GM12864 (cell line): ENCODE measurements at regions not wholly inside any gene's neighbourhood (a gene's known extent, or its start where the extent isn't known, plus 50 kb on each side); places are given as distances from the start of the nearest gene placed in this dataset.

Source experiments
- DNase-seq: peaks from one replicate; pipeline ENCODE4 v3.0.0-alpha.2; 2011; ENCODE audit warnings: low read depth
- H3K4me3 ChIP-seq: 2 replicates; pipeline ENCODE4 v1.5.1; 2011; ENCODE audit warnings: mild to moderate bottlenecking, low read depth, low read length, control low read depth
- CTCF ChIP-seq: IDR thresholded peaks from 2 replicates; pipeline ENCODE4 v1.5.1; 2011; ENCODE audit warnings: low read depth, mild to moderate bottlenecking, moderate library complexity, low read length, control low read depth, inconsistent platforms; ENCODE audit errors: missing control alignments

GRCh38 chr18:11520536-11520935 is 88.9 kb upstream of the SLC35G4 start:
- no peak for TF ChIP-seq CTCF
- no peak for DNase-seq
- H3K4me3 ChIP-seq, result no peak overlapping the region

GRCh38 chr18:11518788-11519685 is 90.4 kb upstream of the SLC35G4 start:
- no peak overlapping the region for H3K4me3 ChIP-seq
- peak; percentile 97 for TF ChIP-seq CTCF
- peak; percentile 48 for DNase-seq

- no peak for DNase-seq
- no peak for TF ChIP-seq CTCF
- no peak overlapping the region for H3K4me3 ChIP-seq
Measured at GRCh38 chr18:11517704-11518103, 91.7 kb upstream of the SLC35G4 start.

- TF ChIP-seq CTCF, result no peak
- no peak for DNase-seq
- H3K4me3 ChIP-seq, result no peak overlapping the region
Measured at GRCh38 chr18:11516751-11517503, 92.5 kb upstream of the SLC35G4 start.

GRCh38 chr18:11514267-11514666 is 95.1 kb upstream of the SLC35G4 start:
- DNase-seq, result no peak
- no peak for TF ChIP-seq CTCF
- H3K4me3 ChIP-seq, result no peak overlapping the region

- DNase-seq, result no peak
- H3K4me3 ChIP-seq, result peak overlapping the region; percentile 7; the same call in 1 of the 2 replicates
- TF ChIP-seq CTCF, result no peak
Measured at GRCh38 chr18:11512096-11513025, 97.0 kb upstream of the SLC35G4 start.
